K562 (cell line): ENCODE measurements at regions not wholly inside any gene's neighbourhood (a gene's known extent, or its start where the extent isn't known, plus 50 kb on each side); places are given as distances from the start of the nearest gene placed in this dataset.

ENCODE experiments used
- AFF4 ChIP-seq: sonication (generic); formaldehyde crosslinking; IDR thresholded peaks from 2 replicates; pipeline ENCODE4 v1.8.0; 2023; ENCODE audit warnings: mild to moderate bottlenecking, missing genetic modification reagents
- SREBF2 ChIP-seq: sonication (generic); formaldehyde crosslinking; IDR thresholded peaks from 2 replicates; pipeline ENCODE4 v1.4.0; 2020; ENCODE audit warnings: mild to moderate bottlenecking, missing genetic modification reagents

DNA sequence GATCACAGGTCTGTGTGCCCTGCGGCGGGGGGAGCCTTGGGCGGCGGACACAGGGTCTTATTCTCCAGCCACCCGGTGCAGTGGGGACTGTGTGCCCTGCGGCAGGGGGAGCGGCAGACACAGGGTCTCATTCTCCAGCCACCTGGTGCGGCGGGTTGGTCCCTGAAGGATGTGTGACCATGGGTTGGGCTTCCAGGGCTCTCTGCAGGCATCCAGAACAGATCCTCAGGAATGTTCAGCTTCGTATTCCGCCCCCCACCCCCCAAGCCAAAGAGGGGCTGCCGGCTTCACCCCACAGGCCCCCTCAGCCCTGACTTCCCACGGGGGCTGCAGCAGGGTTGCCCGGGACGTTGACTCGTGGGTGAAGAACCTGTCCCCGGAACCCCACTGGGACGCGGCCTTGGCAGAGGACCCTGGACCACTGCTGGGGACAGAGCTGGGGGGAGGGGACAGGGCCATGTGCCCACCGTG is 154.5 kb upstream of the PPP2R2D start:
- TF ChIP-seq AFF4 (CRISPR knock-in tag) = no peak
- TF ChIP-seq SREBF2 = no peak
